ENCODE measurements at regions not wholly inside any gene's neighbourhood (a gene's known extent, or its start where the extent isn't known, plus 50 kb on each side); places are given as distances from the start of the nearest gene placed in this dataset.
"Not testable (repeated sequence)": the region's sequence is repeated elsewhere in the genome, so short reads cannot be mapped to it uniquely, and the experiment has no call there.

DNA sequence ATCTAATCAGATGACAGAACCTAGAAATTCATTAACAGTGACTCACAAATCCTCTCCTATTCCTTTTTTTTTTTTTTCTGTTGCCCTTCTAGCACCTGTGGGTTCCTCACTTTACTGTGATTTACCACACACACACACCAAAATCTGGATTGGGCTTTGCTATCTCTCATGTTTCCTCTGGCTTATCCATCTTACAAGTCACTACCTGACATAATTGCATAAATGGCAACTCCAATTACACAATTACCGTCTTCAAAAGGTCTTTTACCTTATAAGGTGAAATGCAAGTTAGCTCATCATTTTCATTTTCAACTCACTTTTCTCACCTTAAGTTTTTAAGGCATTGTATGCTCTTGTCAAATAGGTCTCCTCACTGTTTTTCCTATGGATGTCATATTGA is 426.3 kb upstream of the MEF2C start:
- no peak for DNase-seq (ENCODE audit: low read depth in 1 of 2, low spot score in 1 of 2)
- TF ChIP-seq, protein P1, sequence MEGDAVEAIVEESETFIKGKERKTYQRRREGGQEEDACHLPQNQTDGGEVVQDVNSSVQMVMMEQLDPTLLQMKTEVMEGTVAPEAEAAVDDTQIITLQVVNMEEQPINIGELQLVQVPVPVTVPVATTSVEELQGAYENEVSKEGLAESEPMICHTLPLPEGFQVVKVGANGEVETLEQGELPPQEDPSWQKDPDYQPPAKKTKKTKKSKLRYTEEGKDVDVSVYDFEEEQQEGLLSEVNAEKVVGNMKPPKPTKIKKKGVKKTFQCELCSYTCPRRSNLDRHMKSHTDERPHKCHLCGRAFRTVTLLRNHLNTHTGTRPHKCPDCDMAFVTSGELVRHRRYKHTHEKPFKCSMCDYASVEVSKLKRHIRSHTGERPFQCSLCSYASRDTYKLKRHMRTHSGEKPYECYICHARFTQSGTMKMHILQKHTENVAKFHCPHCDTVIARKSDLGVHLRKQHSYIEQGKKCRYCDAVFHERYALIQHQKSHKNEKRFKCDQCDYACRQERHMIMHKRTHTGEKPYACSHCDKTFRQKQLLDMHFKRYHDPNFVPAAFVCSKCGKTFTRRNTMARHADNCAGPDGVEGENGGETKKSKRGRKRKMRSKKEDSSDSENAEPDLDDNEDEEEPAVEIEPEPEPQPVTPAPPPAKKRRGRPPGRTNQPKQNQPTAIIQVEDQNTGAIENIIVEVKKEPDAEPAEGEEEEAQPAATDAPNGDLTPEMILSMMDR (IDR thresholded peaks at IDR 0.05; ENCODE audit: insufficient read depth, low read length) = no peak
- TF ChIP-seq GABPA (IDR thresholded peaks at IDR 0.05; ENCODE audit: low read depth) (no peak), SPI1 (IDR thresholded peaks at IDR 0.05; ENCODE audit: borderline replicate concordance, low read depth) (no peak), POLR2AphosphoS5 (IDR thresholded peaks at IDR 0.05; ENCODE audit: low read depth) (no peak)
- TF ChIP-seq, protein P2, sequence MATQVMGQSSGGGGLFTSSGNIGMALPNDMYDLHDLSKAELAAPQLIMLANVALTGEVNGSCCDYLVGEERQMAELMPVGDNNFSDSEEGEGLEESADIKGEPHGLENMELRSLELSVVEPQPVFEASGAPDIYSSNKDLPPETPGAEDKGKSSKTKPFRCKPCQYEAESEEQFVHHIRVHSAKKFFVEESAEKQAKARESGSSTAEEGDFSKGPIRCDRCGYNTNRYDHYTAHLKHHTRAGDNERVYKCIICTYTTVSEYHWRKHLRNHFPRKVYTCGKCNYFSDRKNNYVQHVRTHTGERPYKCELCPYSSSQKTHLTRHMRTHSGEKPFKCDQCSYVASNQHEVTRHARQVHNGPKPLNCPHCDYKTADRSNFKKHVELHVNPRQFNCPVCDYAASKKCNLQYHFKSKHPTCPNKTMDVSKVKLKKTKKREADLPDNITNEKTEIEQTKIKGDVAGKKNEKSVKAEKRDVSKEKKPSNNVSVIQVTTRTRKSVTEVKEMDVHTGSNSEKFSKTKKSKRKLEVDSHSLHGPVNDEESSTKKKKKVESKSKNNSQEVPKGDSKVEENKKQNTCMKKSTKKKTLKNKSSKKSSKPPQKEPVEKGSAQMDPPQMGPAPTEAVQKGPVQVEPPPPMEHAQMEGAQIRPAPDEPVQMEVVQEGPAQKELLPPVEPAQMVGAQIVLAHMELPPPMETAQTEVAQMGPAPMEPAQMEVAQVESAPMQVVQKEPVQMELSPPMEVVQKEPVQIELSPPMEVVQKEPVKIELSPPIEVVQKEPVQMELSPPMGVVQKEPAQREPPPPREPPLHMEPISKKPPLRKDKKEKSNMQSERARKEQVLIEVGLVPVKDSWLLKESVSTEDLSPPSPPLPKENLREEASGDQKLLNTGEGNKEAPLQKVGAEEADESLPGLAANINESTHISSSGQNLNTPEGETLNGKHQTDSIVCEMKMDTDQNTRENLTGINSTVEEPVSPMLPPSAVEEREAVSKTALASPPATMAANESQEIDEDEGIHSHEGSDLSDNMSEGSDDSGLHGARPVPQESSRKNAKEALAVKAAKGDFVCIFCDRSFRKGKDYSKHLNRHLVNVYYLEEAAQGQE (IDR thresholded peaks at IDR 0.05; ENCODE audit: insufficient replicate concordance, low read depth) = no peak
- Histone ChIP-seq H3K27ac (replicated peaks) (no peak overlapping the region), H3K27me3 (ENCODE audit: insufficient read depth, poor library complexity, severe bottlenecking) (no peaks in the 10 kb centered on the region), H3K4me3 (replicated peaks; ENCODE audit: insufficient read depth, low read length) (no peak overlapping the region)

DNA sequence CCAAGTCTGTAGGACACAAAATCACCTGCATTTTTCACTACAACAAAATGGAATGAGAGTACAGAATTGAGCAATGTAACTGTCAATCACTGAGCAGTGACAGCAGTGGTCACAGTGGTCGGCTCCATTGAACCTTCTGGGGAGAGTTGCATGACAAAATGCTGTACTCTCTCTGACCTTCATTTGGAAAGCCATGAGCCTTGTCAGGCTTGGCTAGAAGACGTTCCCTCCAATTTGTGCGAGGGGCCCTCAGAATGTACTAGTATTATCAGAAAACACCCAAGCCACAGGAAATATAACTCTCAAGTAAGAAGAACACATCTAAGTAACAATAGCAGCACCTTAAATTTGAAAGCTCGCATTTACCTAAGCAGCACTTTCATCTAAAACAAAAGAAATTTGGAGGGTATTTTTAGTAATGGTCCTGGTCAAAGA is 425.6 kb upstream of the MEF2C start:
- Histone ChIP-seq H3K4me3 (replicated peaks; ENCODE audit: insufficient read depth, low read length) (no peak overlapping the region), H3K27me3 (ENCODE audit: insufficient read depth, poor library complexity, severe bottlenecking) (no peaks in the 10 kb centered on the region), H3K27ac (replicated peaks) (no peak overlapping the region)
- no peak for DNase-seq (ENCODE audit: low read depth in 1 of 2, low spot score in 1 of 2)
- TF ChIP-seq, protein P2 (IDR thresholded peaks at IDR 0.05; ENCODE audit: insufficient replicate concordance, low read depth) = no peak

DNA sequence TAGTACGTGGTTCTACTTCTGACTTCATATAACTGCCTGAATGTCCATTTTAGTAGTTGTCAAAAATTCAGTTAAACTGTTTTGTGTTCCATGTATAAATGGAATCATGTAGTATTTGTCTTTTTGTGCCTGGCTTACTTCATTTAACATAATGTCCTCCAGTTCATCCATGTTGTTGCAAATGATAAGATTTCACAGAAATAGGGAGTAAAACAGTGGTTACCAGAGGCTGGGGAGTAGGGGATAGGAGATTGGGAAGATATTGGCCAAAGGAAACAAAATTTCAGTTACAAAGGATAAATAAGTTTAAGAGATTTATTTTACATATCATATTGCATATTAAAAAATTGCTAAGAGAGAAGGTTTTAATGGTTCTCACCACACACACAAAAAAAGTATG is 425.0 kb upstream of the MEF2C start:
- TF ChIP-seq POLR2AphosphoS5 (IDR thresholded peaks at IDR 0.05; ENCODE audit: low read depth) (no peak), SPI1 (IDR thresholded peaks at IDR 0.05; ENCODE audit: borderline replicate concordance, low read depth) (no peak), GABPA (IDR thresholded peaks at IDR 0.05; ENCODE audit: low read depth) (no peak)
- TF ChIP-seq, protein P1 (IDR thresholded peaks at IDR 0.05; ENCODE audit: insufficient read depth, low read length) = no peak
- TF ChIP-seq, protein P2 (IDR thresholded peaks at IDR 0.05; ENCODE audit: insufficient replicate concordance, low read depth) = no peak
- H3K4me3 ChIP-seq (replicated peaks; ENCODE audit: insufficient read depth, low read length) = no peak overlapping the region
- H3K27ac ChIP-seq (replicated peaks) = no peak overlapping the region
- no peaks in the 10 kb centered on the region for H3K27me3 ChIP-seq (ENCODE audit: insufficient read depth, poor library complexity, severe bottlenecking)
- DNase-seq (ENCODE audit: low read depth in 1 of 2, low spot score in 1 of 2) = no peak

- DNase-seq (ENCODE audit: low read depth in 1 of 2, low spot score in 1 of 2); H3K4me3 ChIP-seq (replicated peaks; ENCODE audit: insufficient read depth, low read length); H3K27ac ChIP-seq (replicated peaks); H3K27me3 ChIP-seq (ENCODE audit: insufficient read depth, poor library complexity, severe bottlenecking): not testable (repeated sequence)
Observed at GRCh38 chr5:89307141-89307540, 424.2 kb upstream of the MEF2C start.
